ENCODE measurements at regions not wholly inside any gene's neighbourhood (a gene's known extent, or its start where the extent isn't known, plus 50 kb on each side); places are given as distances from the start of the nearest gene placed in this dataset.

DNA sequence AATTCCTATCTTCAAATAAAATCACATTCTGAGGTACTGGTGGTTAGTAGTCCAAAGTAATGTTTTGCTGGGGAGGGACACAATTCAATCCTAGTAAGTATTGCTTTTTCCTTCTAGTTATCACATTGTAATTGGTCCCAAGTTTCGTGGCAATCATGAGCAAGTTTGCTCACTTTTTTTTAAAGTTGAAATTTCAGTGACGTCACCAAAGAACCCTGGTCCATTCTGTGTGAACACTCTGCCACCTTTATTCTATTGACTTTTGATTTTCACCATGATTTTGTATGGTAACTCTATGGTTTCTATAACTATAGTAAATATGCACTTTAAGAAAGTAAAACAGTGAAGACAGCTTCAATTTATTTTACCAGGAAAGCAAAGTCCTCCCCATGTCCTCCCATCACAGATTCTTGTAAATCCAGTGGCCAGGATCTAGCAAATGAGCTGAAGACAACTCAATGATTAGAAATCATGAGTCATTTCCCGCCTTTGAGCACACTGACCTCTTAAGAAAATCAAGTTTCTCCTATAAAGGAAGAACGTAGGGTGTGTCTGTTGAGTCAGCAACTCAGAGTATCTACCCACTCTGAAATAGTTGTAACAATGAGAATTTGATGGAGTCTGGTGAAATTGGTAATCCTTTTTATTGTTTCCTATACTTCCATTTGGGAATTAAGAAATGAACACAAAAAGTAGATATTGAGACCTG lies 1306.6 kb upstream of the PABPC4L start:
- Histone ChIP-seq H3K4me2 (ENCODE audit: insufficient read depth, low read length) (no peak overlapping the region), H3K36me3 (ENCODE audit: control insufficient read depth in 2 of 2, extremely low read depth in 1 of 2, insufficient read depth in 2 of 2, low read length in 2 of 2) (no peaks in the 10 kb centered on the region), H3K9ac (replicated peaks; ENCODE audit: extremely low read depth, insufficient read depth, low read length) (no peak overlapping the region), H3K9me1 (replicated peaks; ENCODE audit: control insufficient read depth, extremely low read depth, insufficient read depth, low read length) (no peaks in the 10 kb centered on the region), H4K20me1 (replicated peaks; ENCODE audit: control insufficient read depth, extremely low read depth, insufficient read depth, low read length) (no peaks in the 10 kb centered on the region), H3K27me3 (ENCODE audit: control insufficient read depth in 2 of 2, insufficient read depth in 2 of 2, low read length in 2 of 2) (no peaks in the 10 kb centered on the region), H3K9me3 (replicated peaks; ENCODE audit: control insufficient read depth, insufficient read depth, low read length) (no peaks in the 10 kb centered on the region), H3K79me2 (ENCODE audit: control insufficient read depth, insufficient read depth, low read length) (no peaks in the 10 kb centered on the region), H2AFZ (ENCODE audit: low read depth, low read length) (peak overlapping the region; percentile 51), H3K4me3 (replicated peaks in 1 of 3; ENCODE audit: insufficient read depth in 1 of 3, low read depth in 1 of 3, low read length in 3 of 3) (no peak overlapping the region), H3K4me1 (ENCODE audit: control insufficient read depth, extremely low read depth, insufficient read depth, low read length) (peaks cover 11% of the 10 kb centered on the region), H3K27ac (ENCODE audit: insufficient read depth, low read depth, low read length) (no peak overlapping the region)
- ChIA-PET CTCF (interaction anchor here (1.2 to 1.5 kb wide), 2 partner anchors 8 to 11 kb away, joined by 3 to 4 read pairs; no protein-coding TSS in a partner anchor), POLR2A (no interaction called here)
- dilution Hi-C loops (cut with MboI; ENCODE audit: extremely low pct_ligation_motif_present, low sequenced_read_pairs) (no loop called here), intact Hi-C loops (cut with micrococcal nuclease) (no loop called here)
- DNase-seq (ENCODE audit: low read depth, low spot score) (peak; percentile 67), FAIRE-seq (no peak)
- BruUV-seq (replicated peaks): TSS peak; percentile 60
- TF ChIP-seq, protein P1, sequence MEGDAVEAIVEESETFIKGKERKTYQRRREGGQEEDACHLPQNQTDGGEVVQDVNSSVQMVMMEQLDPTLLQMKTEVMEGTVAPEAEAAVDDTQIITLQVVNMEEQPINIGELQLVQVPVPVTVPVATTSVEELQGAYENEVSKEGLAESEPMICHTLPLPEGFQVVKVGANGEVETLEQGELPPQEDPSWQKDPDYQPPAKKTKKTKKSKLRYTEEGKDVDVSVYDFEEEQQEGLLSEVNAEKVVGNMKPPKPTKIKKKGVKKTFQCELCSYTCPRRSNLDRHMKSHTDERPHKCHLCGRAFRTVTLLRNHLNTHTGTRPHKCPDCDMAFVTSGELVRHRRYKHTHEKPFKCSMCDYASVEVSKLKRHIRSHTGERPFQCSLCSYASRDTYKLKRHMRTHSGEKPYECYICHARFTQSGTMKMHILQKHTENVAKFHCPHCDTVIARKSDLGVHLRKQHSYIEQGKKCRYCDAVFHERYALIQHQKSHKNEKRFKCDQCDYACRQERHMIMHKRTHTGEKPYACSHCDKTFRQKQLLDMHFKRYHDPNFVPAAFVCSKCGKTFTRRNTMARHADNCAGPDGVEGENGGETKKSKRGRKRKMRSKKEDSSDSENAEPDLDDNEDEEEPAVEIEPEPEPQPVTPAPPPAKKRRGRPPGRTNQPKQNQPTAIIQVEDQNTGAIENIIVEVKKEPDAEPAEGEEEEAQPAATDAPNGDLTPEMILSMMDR (IDR thresholded peaks at IDR 0.05; ENCODE audit: extremely low read depth in 1 of 2, insufficient read depth in 1 of 2, low read depth in 1 of 2, low read length in 2 of 2): no peak
- TF ChIP-seq POLR2A (IDR thresholded peaks at IDR 0.05; ENCODE audit: low read depth, low read length) (no peak), POLR2AphosphoS5 (IDR thresholded peaks at IDR 0.05; ENCODE audit: insufficient read depth, low read depth, low read length) (peak; percentile 39), JUN (IDR thresholded peaks at IDR 0.05; ENCODE audit: borderline replicate concordance, insufficient read depth, insufficient read length, low read depth) (peak; percentile 43), FOS (IDR thresholded peaks at IDR 0.05; ENCODE audit: borderline replicate concordance, insufficient read depth, low read length) (peak; percentile 88)
- TF ChIP-seq, protein P2, sequence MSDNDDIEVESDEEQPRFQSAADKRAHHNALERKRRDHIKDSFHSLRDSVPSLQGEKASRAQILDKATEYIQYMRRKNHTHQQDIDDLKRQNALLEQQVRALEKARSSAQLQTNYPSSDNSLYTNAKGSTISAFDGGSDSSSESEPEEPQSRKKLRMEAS (IDR thresholded peaks at IDR 0.05; ENCODE audit: insufficient read depth, insufficient read length): no peak
